ENCODE measurements at regions not wholly inside any gene's neighbourhood (a gene's known extent, or its start where the extent isn't known, plus 50 kb on each side); places are given as distances from the start of the nearest gene placed in this dataset.

GRCh38 chr4:180717451-180718033 is 1525.7 kb upstream of the TENM3 start:
- no peak for DNase-seq

- DNase-seq = no peak
Measured at GRCh38 chr4:180721356-180721755, 1521.8 kb upstream of the TENM3 start.

- DNase-seq = no peak
Measured at GRCh38 chr4:180726611-180727010, 1516.6 kb upstream of the TENM3 start.

- no peak for DNase-seq
Measured at GRCh38 chr4:180727478-180727877, 1515.7 kb upstream of the TENM3 start.

GRCh38 chr4:180734753-180735432 is 1508.3 kb upstream of the TENM3 start:
- DNase-seq = no peak

GRCh38 chr4:180741703-180742102 is 1501.5 kb upstream of the TENM3 start:
- no peak for DNase-seq

GRCh38 chr4:180745019-180745418 is 1498.2 kb upstream of the TENM3 start:
- no peak for DNase-seq

- no peak for DNase-seq
Measured at GRCh38 chr4:180751009-180751408, 1492.2 kb upstream of the TENM3 start.

- DNase-seq = no peak
Measured at GRCh38 chr4:180757927-180758326, 1485.3 kb upstream of the TENM3 start.

- DNase-seq = no peak
Measured at GRCh38 chr4:180766045-180766444, 1477.2 kb upstream of the TENM3 start.

GRCh38 chr4:180766944-180767729 is 1476.1 kb upstream of the TENM3 start:
- DNase-seq = no peak

- no peak for DNase-seq
Measured at GRCh38 chr4:180768610-180769009, 1474.6 kb upstream of the TENM3 start.

GRCh38 chr4:180769791-180770190 is 1473.4 kb upstream of the TENM3 start:
- DNase-seq = no peak

GRCh38 chr4:180770265-180770664 is 1472.9 kb upstream of the TENM3 start:
- DNase-seq = no peak

GRCh38 chr4:180784940-180785339 is 1458.3 kb upstream of the TENM3 start:
- no peak for DNase-seq

GRCh38 chr4:180788729-180789128 is 1454.5 kb upstream of the TENM3 start:
- no peak for DNase-seq

- no peak for DNase-seq
Measured at GRCh38 chr4:180789929-180790328, 1453.3 kb upstream of the TENM3 start.

- DNase-seq = no peak
Measured at GRCh38 chr4:180790471-180790870, 1452.7 kb upstream of the TENM3 start.

- DNase-seq = no peak
Measured at GRCh38 chr4:180792541-180792940, 1450.7 kb upstream of the TENM3 start.

- no peak for DNase-seq
Measured at GRCh38 chr4:180794333-180794732, 1448.9 kb upstream of the TENM3 start.

- DNase-seq = no peak
Measured at GRCh38 chr4:180798036-180798577, 1445.1 kb upstream of the TENM3 start.

GRCh38 chr4:180799798-180800197 is 1443.4 kb upstream of the TENM3 start:
- DNase-seq = no peak

GRCh38 chr4:180805101-180805500 is 1438.1 kb upstream of the TENM3 start:
- DNase-seq = no peak

- no peak for DNase-seq
Measured at GRCh38 chr4:180808862-180809261, 1434.3 kb upstream of the TENM3 start.

Data from activated effector memory CD4-positive, alpha-beta T cell treated with Interleukin-2 at 50 U/mL for 16 hours (primary cell).